ENCODE measurements at regions not wholly inside any gene's neighbourhood (a gene's known extent, or its start where the extent isn't known, plus 50 kb on each side); places are given as distances from the start of the nearest gene placed in this dataset.

GRCh38 chr2:240210198-240210965 is 69.9 kb upstream of the OTOS start:
- no peak for TF ChIP-seq POLR2A (IDR thresholded peaks at IDR 0.05)
- TF ChIP-seq, protein P1, sequence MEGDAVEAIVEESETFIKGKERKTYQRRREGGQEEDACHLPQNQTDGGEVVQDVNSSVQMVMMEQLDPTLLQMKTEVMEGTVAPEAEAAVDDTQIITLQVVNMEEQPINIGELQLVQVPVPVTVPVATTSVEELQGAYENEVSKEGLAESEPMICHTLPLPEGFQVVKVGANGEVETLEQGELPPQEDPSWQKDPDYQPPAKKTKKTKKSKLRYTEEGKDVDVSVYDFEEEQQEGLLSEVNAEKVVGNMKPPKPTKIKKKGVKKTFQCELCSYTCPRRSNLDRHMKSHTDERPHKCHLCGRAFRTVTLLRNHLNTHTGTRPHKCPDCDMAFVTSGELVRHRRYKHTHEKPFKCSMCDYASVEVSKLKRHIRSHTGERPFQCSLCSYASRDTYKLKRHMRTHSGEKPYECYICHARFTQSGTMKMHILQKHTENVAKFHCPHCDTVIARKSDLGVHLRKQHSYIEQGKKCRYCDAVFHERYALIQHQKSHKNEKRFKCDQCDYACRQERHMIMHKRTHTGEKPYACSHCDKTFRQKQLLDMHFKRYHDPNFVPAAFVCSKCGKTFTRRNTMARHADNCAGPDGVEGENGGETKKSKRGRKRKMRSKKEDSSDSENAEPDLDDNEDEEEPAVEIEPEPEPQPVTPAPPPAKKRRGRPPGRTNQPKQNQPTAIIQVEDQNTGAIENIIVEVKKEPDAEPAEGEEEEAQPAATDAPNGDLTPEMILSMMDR (IDR thresholded peaks at IDR 0.05 in 4 of 5, conservative IDR thresholded peaks at IDR 0.05 in 1 of 5), result no peak
- Histone ChIP-seq H3K9me3 (no peaks in the 10 kb centered on the region), H3K4me3 (no peak overlapping the region), H3K27ac (no peak overlapping the region), H3K27me3 (no peaks in the 10 kb centered on the region), H3K4me1 (peaks cover 0 to 5% of the 10 kb centered on the region in 2 donors), H3K36me3 (no peaks in the 10 kb centered on the region)
- in situ Hi-C loops (cut with MboI; ENCODE audit: low sequenced_read_pairs in 4 of 4) (no loop called here), intact Hi-C loops (cut with DNase I; ENCODE audit: low total_unique reads) (no loop called here)
- no peak for DNase-seq
- no peak for ATAC-seq

- no peak for DNase-seq
- Histone ChIP-seq H3K36me3 (no peaks in the 10 kb centered on the region), H3K4me3 (no peak overlapping the region), H3K4me1 (no peaks in the 10 kb centered on the region), H3K9me3 (no peaks in the 10 kb centered on the region), H3K27me3 (no peaks in the 10 kb centered on the region), H3K27ac (no peak overlapping the region)
- TF ChIP-seq, protein P1 (IDR thresholded peaks at IDR 0.05 in 4 of 5, conservative IDR thresholded peaks at IDR 0.05 in 1 of 5), result no peak
- TF ChIP-seq POLR2A (IDR thresholded peaks at IDR 0.05), result no peak
- intact Hi-C loops (cut with DNase I; ENCODE audit: low total_unique reads), result no loop called here
- in situ Hi-C loops (cut with MboI; ENCODE audit: low sequenced_read_pairs in 4 of 4), result no loop called here
- ATAC-seq, result no peak
Observed at GRCh38 chr2:240211096-240211495, 70.6 kb upstream of the OTOS start.

- H3K9me3 ChIP-seq, result no peaks in the 10 kb centered on the region
- no peak overlapping the region for H3K27ac ChIP-seq
- in situ Hi-C loops (cut with MboI; ENCODE audit: low sequenced_read_pairs in 4 of 4), result no loop called here
- no peaks in the 10 kb centered on the region for H3K4me1 ChIP-seq
- no peaks in the 10 kb centered on the region for H3K27me3 ChIP-seq
- intact Hi-C loops (cut with DNase I; ENCODE audit: low total_unique reads), result no loop called here
- no peak overlapping the region for H3K4me3 ChIP-seq
- ATAC-seq, result no peak
- TF ChIP-seq, protein P1 (IDR thresholded peaks at IDR 0.05 in 4 of 5, conservative IDR thresholded peaks at IDR 0.05 in 1 of 5), result no peak
- no peak for TF ChIP-seq POLR2A (IDR thresholded peaks at IDR 0.05)
- DNase-seq, result no peak
- no peaks in the 10 kb centered on the region for H3K36me3 ChIP-seq
Observed at GRCh38 chr2:240211598-240212424, 71.4 kb upstream of the OTOS start.

- Histone ChIP-seq H3K36me3 (no peaks in the 10 kb centered on the region), H3K4me3 (no peak overlapping the region), H3K4me1 (no peaks in the 10 kb centered on the region), H3K9me3 (no peaks in the 10 kb centered on the region), H3K27ac (no peak overlapping the region), H3K27me3 (no peaks in the 10 kb centered on the region)
- in situ Hi-C loops (cut with MboI; ENCODE audit: low sequenced_read_pairs in 4 of 4), result no loop called here
- no peak for DNase-seq
- TF ChIP-seq POLR2A (IDR thresholded peaks at IDR 0.05), result no peak
- TF ChIP-seq, protein P1 (IDR thresholded peaks at IDR 0.05 in 4 of 5, conservative IDR thresholded peaks at IDR 0.05 in 1 of 5), result no peak
- ATAC-seq, result no peak
- intact Hi-C loops (cut with DNase I; ENCODE audit: low total_unique reads), result no loop called here
Observed at GRCh38 chr2:240212425-240213225, 72.2 kb upstream of the OTOS start.

Measured in gastrocnemius medialis (tissue), 4 donors.